Activated T-cell treated with anti-CD3 and anti-CD28 coated beads, Interleukin-2, amount 50 U/mL, for 1 hour (primary cell): ENCODE measurements at regions not wholly inside any gene's neighbourhood (a gene's known extent, or its start where the extent isn't known, plus 50 kb on each side); places are given as distances from the start of the nearest gene placed in this dataset.

Experiments used
- DNase-seq: peaks from one replicate; pipeline ENCODE4 v3.0.0-alpha.2; 2020

GRCh38 chr6:104301951-104302350 lies 557.8 kb downstream of the HACE1 start:
- no peak for DNase-seq

GRCh38 chr6:104286641-104287040 lies 573.1 kb downstream of the HACE1 start:
- DNase-seq = no peak

- DNase-seq = no peak
These were observed 574.8 kb downstream of the HACE1 start for GRCh38 chr6:104284872-104285271.

GRCh38 chr6:104282581-104282980 lies 577.1 kb downstream of the HACE1 start:
- DNase-seq = no peak

DNA sequence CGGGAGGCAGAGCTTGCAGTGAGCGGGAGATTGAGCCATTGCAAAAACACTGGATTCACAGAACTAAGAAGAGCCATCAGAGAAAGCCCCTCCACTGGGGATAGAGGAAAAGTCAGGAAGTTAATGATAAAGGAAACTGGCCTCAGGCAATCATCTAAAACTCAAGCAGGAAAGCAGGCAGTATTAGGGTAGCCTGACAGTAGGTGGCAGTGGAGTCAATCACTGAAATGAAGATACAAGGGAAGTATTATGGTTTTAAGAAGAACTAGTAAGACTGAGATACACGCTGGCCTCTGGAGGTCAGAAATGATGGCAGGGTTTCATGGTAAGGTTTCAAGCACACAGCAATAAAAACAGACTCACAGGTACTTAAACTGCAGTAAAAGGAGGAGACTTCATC lies 578.3 kb downstream of the HACE1 start:
- DNase-seq = no peak

- DNase-seq = no peak
These were observed 591.3 kb downstream of the HACE1 start for GRCh38 chr6:104268389-104268788.

DNA sequence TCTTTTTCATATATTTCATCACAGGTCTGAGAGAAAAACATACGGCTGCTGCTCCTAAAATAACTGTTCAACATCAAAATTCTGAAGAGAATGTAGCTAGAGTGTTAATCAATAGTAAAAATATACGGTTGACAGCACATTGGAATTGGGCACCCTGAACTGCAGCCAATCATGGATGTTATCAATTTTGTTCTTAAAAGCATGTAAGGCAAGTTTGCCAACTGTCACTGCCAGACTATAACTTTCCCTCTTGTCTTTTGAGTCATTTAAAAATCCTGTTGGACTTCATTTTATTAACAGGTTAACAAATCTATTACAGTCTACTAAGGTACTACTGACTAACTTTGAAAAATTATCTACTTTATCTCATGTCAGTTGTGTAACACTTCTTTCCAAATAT lies 592.8 kb downstream of the HACE1 start:
- DNase-seq = no peak

DNA sequence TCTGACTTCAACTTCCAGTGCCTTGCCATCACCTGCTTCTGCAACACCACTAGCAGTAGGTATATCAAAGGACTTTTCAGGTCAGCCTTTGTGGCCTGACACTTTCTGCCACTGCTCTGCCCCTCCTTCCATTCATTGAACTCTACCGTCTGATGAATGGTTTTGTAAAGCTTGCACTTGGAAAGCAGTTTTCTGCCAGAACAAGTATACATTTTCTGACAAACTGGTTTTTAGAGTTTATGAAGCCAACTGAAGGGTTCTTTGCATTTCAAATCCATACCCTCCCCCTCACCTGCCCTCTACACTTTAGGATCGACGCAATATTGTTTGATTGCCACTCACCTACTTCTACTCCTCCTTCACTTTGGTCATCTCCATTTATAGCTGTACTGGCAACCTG lies 603.1 kb downstream of the HACE1 start:
- DNase-seq = no peak

- no peak for DNase-seq
These were observed 606.5 kb downstream of the HACE1 start for GRCh38 chr6:104253236-104253635.

DNA sequence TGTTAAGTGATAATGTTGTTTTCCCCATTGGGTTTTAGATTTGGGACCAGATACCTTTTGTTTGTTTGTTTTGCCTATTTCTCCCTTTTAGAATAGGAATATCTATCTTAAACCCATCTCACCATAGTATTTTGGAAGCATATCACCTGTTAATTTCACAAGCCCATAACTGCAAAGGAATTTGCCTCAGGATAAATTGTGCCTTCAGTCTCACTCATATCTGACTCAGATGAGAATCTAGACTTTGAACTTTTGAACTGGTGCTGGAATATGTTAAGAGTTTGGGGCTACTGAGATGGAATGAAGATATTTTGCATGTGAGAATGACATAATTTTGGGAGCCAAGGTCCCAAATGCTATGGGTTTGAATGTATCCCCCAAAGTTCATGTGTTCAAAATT lies 607.4 kb downstream of the HACE1 start:
- DNase-seq = no peak

- no peak for DNase-seq
These were observed 608.1 kb downstream of the HACE1 start for GRCh38 chr6:104251651-104252050.

- no peak for DNase-seq
These were observed 618.9 kb downstream of the HACE1 start for GRCh38 chr6:104240865-104241264.

GRCh38 chr6:104239971-104240370 lies 619.7 kb downstream of the HACE1 start:
- no peak for DNase-seq

DNA sequence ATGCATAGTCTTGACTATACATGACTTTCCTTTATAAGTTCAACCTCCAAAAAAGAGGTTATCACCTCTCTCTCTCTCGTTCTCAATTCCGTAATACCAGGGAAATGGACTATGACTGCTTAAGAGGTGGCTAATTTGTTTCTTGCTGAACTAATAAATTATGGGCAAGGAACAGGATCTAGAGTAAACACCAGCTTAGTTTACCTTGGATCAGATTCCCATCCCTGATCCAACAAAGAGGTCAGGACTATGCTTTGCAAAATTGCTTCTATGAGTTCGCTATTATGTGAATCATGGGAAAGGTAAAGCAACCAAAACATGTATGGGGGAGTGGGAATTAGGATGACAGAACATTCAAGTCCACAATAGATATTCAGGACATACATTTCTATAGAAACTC lies 630.7 kb downstream of the HACE1 start:
- DNase-seq = no peak

GRCh38 chr6:104227508-104227907 lies 632.2 kb downstream of the HACE1 start:
- no peak for DNase-seq

GRCh38 chr6:104226790-104227446 lies 632.8 kb downstream of the HACE1 start:
- DNase-seq = no peak

- no peak for DNase-seq
These were observed 641.6 kb downstream of the HACE1 start for GRCh38 chr6:104218116-104218515.

GRCh38 chr6:104214901-104215300 lies 644.8 kb downstream of the HACE1 start:
- DNase-seq = no peak

DNA sequence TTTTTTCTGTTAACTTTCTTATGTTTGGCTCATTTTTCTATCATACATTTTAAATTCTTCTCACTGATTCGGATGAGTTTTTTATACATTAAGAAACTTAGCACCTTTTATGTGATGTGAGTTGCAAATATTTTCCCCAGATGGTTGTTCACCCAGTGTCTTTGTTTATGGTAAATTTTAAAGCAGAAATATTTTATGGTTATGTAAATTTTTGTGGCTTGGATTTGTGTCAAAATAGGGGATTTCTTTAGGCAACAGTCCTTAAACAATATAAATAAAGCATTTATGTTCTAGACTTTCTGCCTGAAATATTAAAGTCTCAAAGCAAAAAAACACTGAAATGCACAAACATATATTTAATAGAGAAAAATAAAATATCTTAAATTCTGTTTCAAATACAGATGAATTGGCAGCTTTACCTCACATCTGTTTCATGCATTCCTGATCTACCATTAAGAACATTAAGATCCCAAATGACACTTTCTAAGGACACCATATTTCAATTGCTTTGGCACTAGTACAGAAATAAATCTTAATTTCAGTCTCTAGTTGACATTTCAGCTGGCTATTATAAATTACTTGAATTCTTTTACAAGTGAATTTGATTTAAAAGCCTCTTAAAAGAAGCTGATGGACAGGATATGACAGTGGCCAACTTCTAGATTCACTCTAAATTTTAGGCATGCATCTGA lies 646.6 kb downstream of the HACE1 start:
- DNase-seq = no peak

DNA sequence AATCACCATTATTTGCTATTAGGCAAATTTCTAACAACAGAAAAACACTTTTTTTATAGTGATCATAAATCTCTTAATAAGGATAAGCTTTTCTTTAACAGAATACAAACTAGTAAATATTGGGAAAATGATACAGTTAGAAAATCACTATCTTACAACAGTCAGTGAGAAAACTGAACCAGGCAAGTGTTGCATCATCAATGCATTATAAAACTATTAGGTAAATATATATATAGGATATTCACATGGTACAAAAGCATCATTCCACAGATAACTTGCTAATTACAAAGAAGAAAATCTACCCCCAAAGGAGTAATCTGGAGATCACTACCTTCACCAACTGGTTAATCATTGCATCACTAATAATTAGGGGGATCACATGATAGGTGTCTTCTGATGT lies 652.1 kb downstream of the HACE1 start:
- no peak for DNase-seq

DNA sequence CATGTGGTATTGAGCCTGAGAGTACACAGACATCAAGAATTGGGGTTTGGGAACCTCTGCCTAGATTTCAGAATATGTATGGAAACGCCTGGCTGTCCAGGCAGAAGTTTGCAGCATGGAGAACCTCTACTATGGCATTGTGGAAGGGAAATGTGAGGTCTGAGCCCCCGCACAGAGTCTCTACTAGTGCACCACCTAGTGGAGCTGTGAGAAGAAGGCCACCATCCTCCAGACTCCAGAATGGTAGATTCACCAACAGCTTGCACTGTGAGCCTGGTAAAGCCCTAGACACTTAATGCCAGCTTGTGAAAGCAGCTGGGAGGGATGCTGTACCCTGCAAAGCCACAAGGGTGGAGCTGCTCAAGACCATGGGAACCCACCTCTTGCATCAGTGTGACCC lies 658.2 kb downstream of the HACE1 start:
- no peak for DNase-seq

GRCh38 chr6:104187616-104188015 lies 672.1 kb downstream of the HACE1 start:
- no peak for DNase-seq

DNA sequence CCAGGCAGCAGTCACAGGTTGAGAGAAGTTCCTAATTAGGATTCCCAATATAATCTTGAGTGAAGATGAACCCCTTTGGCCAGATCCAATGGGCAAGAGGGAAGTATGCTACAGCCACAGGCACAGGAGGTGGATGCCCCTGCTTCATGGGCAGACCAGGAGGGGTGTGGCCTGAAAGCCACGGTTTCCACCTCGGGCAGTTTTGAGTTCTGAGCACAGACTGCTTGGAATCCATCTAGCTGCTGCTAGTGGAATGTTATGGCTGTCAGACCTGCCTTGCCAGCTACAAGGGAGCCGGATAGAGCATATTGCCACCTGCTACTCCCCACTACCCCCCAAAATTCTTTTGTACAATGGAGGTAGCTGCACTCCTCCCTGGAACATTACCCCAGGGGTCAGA lies 672.9 kb downstream of the HACE1 start:
- DNase-seq = no peak

DNA sequence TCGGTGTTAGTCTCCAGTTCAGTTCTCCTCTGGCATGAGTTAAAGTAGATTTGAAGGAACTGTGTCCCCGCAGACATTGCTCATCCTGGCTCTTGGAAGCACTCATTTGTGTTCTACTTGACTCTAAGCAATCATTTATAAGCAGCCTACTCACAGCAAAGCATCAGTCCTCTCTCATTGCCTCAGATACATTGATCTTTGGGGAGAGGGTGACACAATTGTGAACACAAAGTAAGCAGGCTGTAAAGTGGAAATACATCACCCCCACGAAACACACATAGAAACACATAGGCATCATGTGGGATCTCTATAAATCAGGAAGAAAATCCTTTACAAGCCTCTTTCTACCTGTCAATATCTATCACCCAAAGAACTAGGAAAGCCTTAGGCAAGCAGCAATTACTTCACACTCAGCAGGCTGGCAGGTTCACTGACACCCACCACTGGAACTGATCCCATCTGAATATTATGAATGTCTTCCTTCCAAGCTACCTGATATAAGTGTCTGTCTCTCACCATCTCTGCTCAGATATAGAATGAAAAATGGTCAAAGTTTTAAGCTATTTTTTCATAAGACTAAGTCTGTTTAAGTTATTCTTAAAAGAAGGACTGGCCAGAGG lies 675.8 kb downstream of the HACE1 start:
- DNase-seq = no peak

GRCh38 chr6:104182811-104183210 lies 676.9 kb downstream of the HACE1 start:
- DNase-seq = no peak
